ENCODE measurements at regions not wholly inside any gene's neighbourhood (a gene's known extent, or its start where the extent isn't known, plus 50 kb on each side); places are given as distances from the start of the nearest gene placed in this dataset.

- Mint-ChIP-seq H3K27me3 (peaks cover 3% of the 10 kb centered on the region), H3K4me1 (ENCODE audit: unreplicated experiment) (peaks cover 4% of the 10 kb centered on the region), H3K9me3 (no peaks in the 10 kb centered on the region), H3K36me3 (no peaks in the 10 kb centered on the region), H3K4me3 (no peak overlapping the region), H3K27ac (no peak overlapping the region)
- TF ChIP-seq CTCF (conservative IDR thresholded peaks at IDR 0.05) = no peak
- DNase-seq (ENCODE audit: extremely low spot score, unreplicated experiment) = no peak
Observed at GRCh38 chr5:98518754-98519153, 254.7 kb upstream of the RGMB start.

GRCh38 chr5:98519571-98519970 is 253.9 kb upstream of the RGMB start:
- H3K27ac Mint-ChIP-seq = no peak overlapping the region

GRCh38 chr5:98521821-98522220 is 251.6 kb upstream of the RGMB start:
- no peak for TF ChIP-seq CTCF (conservative IDR thresholded peaks at IDR 0.05)
- Mint-ChIP-seq H3K36me3 (no peaks in the 10 kb centered on the region), H3K27ac (no peak overlapping the region), H3K9me3 (no peaks in the 10 kb centered on the region), H3K4me3 (no peak overlapping the region), H3K27me3 (peaks cover 3% of the 10 kb centered on the region), H3K4me1 (ENCODE audit: unreplicated experiment) (peaks cover 4% of the 10 kb centered on the region)
- DNase-seq (ENCODE audit: extremely low spot score, unreplicated experiment) = no peak

More at GRCh38 chr5:98519571-98519970, 253.9 kb upstream of the RGMB start:
- no peak for DNase-seq (ENCODE audit: extremely low spot score, unreplicated experiment)
- Mint-ChIP-seq H3K4me3 (no peak overlapping the region), H3K27me3 (peaks cover 3% of the 10 kb centered on the region), H3K4me1 (ENCODE audit: unreplicated experiment) (peaks cover 4% of the 10 kb centered on the region), H3K36me3 (no peaks in the 10 kb centered on the region), H3K9me3 (no peaks in the 10 kb centered on the region)
- TF ChIP-seq CTCF (conservative IDR thresholded peaks at IDR 0.05) = no peak

GRCh38 chr5:98524773-98525172 is 248.7 kb upstream of the RGMB start:
- H3K9me3 Mint-ChIP-seq = no peaks in the 10 kb centered on the region
- H3K4me3 Mint-ChIP-seq = no peak overlapping the region
- peaks cover under 1% of the 10 kb centered on the region for H3K4me1 Mint-ChIP-seq (ENCODE audit: unreplicated experiment)
- no peak for DNase-seq (ENCODE audit: extremely low spot score, unreplicated experiment)
- no peaks in the 10 kb centered on the region for H3K36me3 Mint-ChIP-seq
- no peaks in the 10 kb centered on the region for H3K27me3 Mint-ChIP-seq
- no peak overlapping the region for H3K27ac Mint-ChIP-seq
- TF ChIP-seq CTCF (conservative IDR thresholded peaks at IDR 0.05) = no peak

- H3K4me1 Mint-ChIP-seq (ENCODE audit: unreplicated experiment) = no peaks in the 10 kb centered on the region
- no peak overlapping the region for H3K27ac Mint-ChIP-seq
- H3K4me3 Mint-ChIP-seq = no peak overlapping the region
- H3K27me3 Mint-ChIP-seq = no peaks in the 10 kb centered on the region
- no peaks in the 10 kb centered on the region for H3K36me3 Mint-ChIP-seq
- H3K9me3 Mint-ChIP-seq = no peaks in the 10 kb centered on the region
- TF ChIP-seq CTCF (conservative IDR thresholded peaks at IDR 0.05) = no peak
- DNase-seq (ENCODE audit: extremely low spot score, unreplicated experiment) = no peak
Observed at GRCh38 chr5:98527846-98528245, 245.6 kb upstream of the RGMB start.

- H3K27ac Mint-ChIP-seq = no peak overlapping the region
- H3K27me3 Mint-ChIP-seq = no peaks in the 10 kb centered on the region
- H3K4me3 Mint-ChIP-seq = no peak overlapping the region
- no peaks in the 10 kb centered on the region for H3K4me1 Mint-ChIP-seq (ENCODE audit: unreplicated experiment)
- no peaks in the 10 kb centered on the region for H3K9me3 Mint-ChIP-seq
- TF ChIP-seq CTCF (conservative IDR thresholded peaks at IDR 0.05) = no peak
- no peaks in the 10 kb centered on the region for H3K36me3 Mint-ChIP-seq
- no peak for DNase-seq (ENCODE audit: extremely low spot score, unreplicated experiment)
Observed at GRCh38 chr5:98529321-98529720, 244.1 kb upstream of the RGMB start.
